Activated CD4-positive, alpha-beta T cell treated with anti-CD3 and anti-CD28 coated beads, Interleukin-2, amount 10 ng/mL, durations not matched to agents 7 days and 5 days (primary cell): ENCODE measurements at regions not wholly inside any gene's neighbourhood (a gene's known extent, or its start where the extent isn't known, plus 50 kb on each side); places are given as distances from the start of the nearest gene placed in this dataset.

Experiments used
- CTCF ChIA-PET: fragments of 350-600 bp; sonication (Branson Sonifier 250); formaldehyde crosslinking; loops from one replicate; lab custom pipeline; 2021; ENCODE audit warnings: antibody characterized with exemption; lab: Charles Lee
- POLR2A ChIA-PET: fragments of 350-600 bp; sonication (Branson Sonifier 250); formaldehyde crosslinking; loops from one replicate; lab custom pipeline; 2021; ENCODE audit warnings: antibody characterized with exemption; lab: Charles Lee
- DNase-seq: peaks from one replicate; pipeline ENCODE4 v3.0.0-alpha.2; 2020
- H3K27ac Mint-ChIP-seq: one replicate; pipeline ENCODE4 v1.8.0; 2021; ENCODE audit warnings: mild to moderate bottlenecking, moderate library complexity, mixed read lengths
- H3K27me3 Mint-ChIP-seq: one replicate; pipeline ENCODE4 v1.8.0; 2021; ENCODE audit warnings: mixed read lengths
- H3K36me3 Mint-ChIP-seq: one replicate; pipeline ENCODE4 v1.8.0; 2021; ENCODE audit warnings: low read depth, mixed read lengths
- H3K4me1 Mint-ChIP-seq: one replicate; pipeline ENCODE4 v1.8.0; 2021; ENCODE audit warnings: mixed read lengths
- H3K4me3 Mint-ChIP-seq: one replicate; pipeline ENCODE4 v1.8.0; 2021; ENCODE audit warnings: mild to moderate bottlenecking, moderate library complexity, mixed read lengths
- H3K9me3 Mint-ChIP-seq: one replicate; pipeline ENCODE4 v1.8.0; 2021; ENCODE audit warnings: mixed read lengths

GRCh38 chr2:219967247-219968245 is 340.1 kb downstream of the SLC4A3 start:
- Mint-ChIP-seq H3K4me1 (no peaks in the 10 kb centered on the region), H3K9me3 (no peaks in the 10 kb centered on the region), H3K4me3 (no peak overlapping the region), H3K27me3 (no peaks in the 10 kb centered on the region), H3K36me3 (no peaks in the 10 kb centered on the region), H3K27ac (no peak overlapping the region)
- no peak for DNase-seq
- POLR2A ChIA-PET = no interaction called here
- CTCF ChIA-PET = no interaction called here

GRCh38 chr2:219968685-219969345 is 341.4 kb downstream of the SLC4A3 start:
- H3K4me3 Mint-ChIP-seq = no peak overlapping the region
- CTCF ChIA-PET = no interaction called here
- no peaks in the 10 kb centered on the region for H3K9me3 Mint-ChIP-seq

GRCh38 chr2:219969508-219969907 is 342.1 kb downstream of the SLC4A3 start:
- no peaks in the 10 kb centered on the region for H3K4me1 Mint-ChIP-seq
- DNase-seq = no peak
- H3K27me3 Mint-ChIP-seq = no peaks in the 10 kb centered on the region
- H3K36me3 Mint-ChIP-seq = no peaks in the 10 kb centered on the region
- CTCF ChIA-PET = no interaction called here
- H3K9me3 Mint-ChIP-seq = no peaks in the 10 kb centered on the region
- POLR2A ChIA-PET = no interaction called here
- H3K4me3 Mint-ChIP-seq = no peak overlapping the region
- no peak overlapping the region for H3K27ac Mint-ChIP-seq

More at GRCh38 chr2:219968685-219969345, 341.4 kb downstream of the SLC4A3 start:
- Mint-ChIP-seq H3K27ac (no peak overlapping the region), H3K4me1 (no peaks in the 10 kb centered on the region), H3K27me3 (no peaks in the 10 kb centered on the region), H3K36me3 (no peaks in the 10 kb centered on the region)
- no peak for DNase-seq
- POLR2A ChIA-PET = no interaction called here

- POLR2A ChIA-PET = no interaction called here
- H3K27ac Mint-ChIP-seq = no peak overlapping the region
- no peak for DNase-seq
- H3K36me3 Mint-ChIP-seq = no peaks in the 10 kb centered on the region
- H3K9me3 Mint-ChIP-seq = no peaks in the 10 kb centered on the region
- no peaks in the 10 kb centered on the region for H3K4me1 Mint-ChIP-seq
- no peak overlapping the region for H3K4me3 Mint-ChIP-seq
- no peaks in the 10 kb centered on the region for H3K27me3 Mint-ChIP-seq
- CTCF ChIA-PET = no interaction called here
Measured at GRCh38 chr2:219973136-219973535, 345.7 kb downstream of the SLC4A3 start.

GRCh38 chr2:219976871-219977270 is 349.4 kb downstream of the SLC4A3 start:
- Mint-ChIP-seq H3K36me3 (no peaks in the 10 kb centered on the region), H3K4me3 (no peak overlapping the region), H3K4me1 (no peaks in the 10 kb centered on the region), H3K9me3 (no peaks in the 10 kb centered on the region), H3K27me3 (no peaks in the 10 kb centered on the region), H3K27ac (no peak overlapping the region)
- CTCF ChIA-PET = interaction anchor here (0.6 kb wide), 1 partner anchor 14 kb away, joined by 3 read pairs; no protein-coding TSS in a partner anchor
- POLR2A ChIA-PET = no interaction called here
- DNase-seq = no peak

GRCh38 chr2:219980638-219981037 is 353.2 kb downstream of the SLC4A3 start:
- Mint-ChIP-seq H3K27ac (no peak overlapping the region), H3K36me3 (no peaks in the 10 kb centered on the region), H3K4me1 (no peaks in the 10 kb centered on the region), H3K4me3 (no peak overlapping the region), H3K27me3 (no peaks in the 10 kb centered on the region), H3K9me3 (no peaks in the 10 kb centered on the region)
- POLR2A ChIA-PET = no interaction called here
- CTCF ChIA-PET = no interaction called here
- no peak for DNase-seq

- H3K4me1 Mint-ChIP-seq = no peaks in the 10 kb centered on the region
- no peak for DNase-seq
- H3K4me3 Mint-ChIP-seq = no peak overlapping the region
- H3K36me3 Mint-ChIP-seq = no peaks in the 10 kb centered on the region
- H3K27ac Mint-ChIP-seq = no peak overlapping the region
- H3K27me3 Mint-ChIP-seq = no peaks in the 10 kb centered on the region
- H3K9me3 Mint-ChIP-seq = no peaks in the 10 kb centered on the region
- ChIA-PET CTCF (no interaction called here), POLR2A (no interaction called here)
Measured at GRCh38 chr2:219983836-219984235, 356.4 kb downstream of the SLC4A3 start.

GRCh38 chr2:219985017-219985416 is 357.6 kb downstream of the SLC4A3 start:
- CTCF ChIA-PET = no interaction called here
- no peak overlapping the region for H3K27ac Mint-ChIP-seq
- no peak for DNase-seq
- H3K27me3 Mint-ChIP-seq = no peaks in the 10 kb centered on the region
- no peak overlapping the region for H3K4me3 Mint-ChIP-seq
- POLR2A ChIA-PET = no interaction called here
- H3K4me1 Mint-ChIP-seq = no peaks in the 10 kb centered on the region
- H3K36me3 Mint-ChIP-seq = no peaks in the 10 kb centered on the region
- H3K9me3 Mint-ChIP-seq = no peaks in the 10 kb centered on the region

GRCh38 chr2:219987830-219988229 is 360.4 kb downstream of the SLC4A3 start:
- POLR2A ChIA-PET = interaction anchor here (0.7 kb wide), 1 partner anchor 228 kb away, joined by 3 read pairs; no protein-coding TSS in a partner anchor
- Mint-ChIP-seq H3K9me3 (no peaks in the 10 kb centered on the region), H3K4me3 (no peak overlapping the region), H3K27ac (no peak overlapping the region), H3K27me3 (no peaks in the 10 kb centered on the region), H3K36me3 (no peaks in the 10 kb centered on the region), H3K4me1 (no peaks in the 10 kb centered on the region)
- CTCF ChIA-PET = no interaction called here
- DNase-seq = no peak

GRCh38 chr2:219989744-219990143 is 362.3 kb downstream of the SLC4A3 start:
- ChIA-PET CTCF (no interaction called here), POLR2A (no interaction called here)
- Mint-ChIP-seq H3K27me3 (no peaks in the 10 kb centered on the region), H3K4me1 (no peaks in the 10 kb centered on the region), H3K4me3 (no peak overlapping the region), H3K27ac (no peak overlapping the region), H3K36me3 (no peaks in the 10 kb centered on the region), H3K9me3 (no peaks in the 10 kb centered on the region)
- DNase-seq = no peak

GRCh38 chr2:219991116-219991515 is 363.7 kb downstream of the SLC4A3 start:
- Mint-ChIP-seq H3K27ac (no peak overlapping the region), H3K36me3 (no peaks in the 10 kb centered on the region), H3K27me3 (no peaks in the 10 kb centered on the region), H3K4me3 (no peak overlapping the region), H3K4me1 (no peaks in the 10 kb centered on the region), H3K9me3 (no peaks in the 10 kb centered on the region)
- no peak for DNase-seq
- POLR2A ChIA-PET = no interaction called here
- CTCF ChIA-PET = no interaction called here

GRCh38 chr2:219995399-219995798 is 368.0 kb downstream of the SLC4A3 start:
- no peak for DNase-seq
- Mint-ChIP-seq H3K4me1 (no peaks in the 10 kb centered on the region), H3K27ac (no peak overlapping the region), H3K36me3 (no peaks in the 10 kb centered on the region), H3K27me3 (no peaks in the 10 kb centered on the region), H3K4me3 (no peak overlapping the region), H3K9me3 (no peaks in the 10 kb centered on the region)
- ChIA-PET CTCF (no interaction called here), POLR2A (no interaction called here)

GRCh38 chr2:219995991-219996765 is 368.7 kb downstream of the SLC4A3 start:
- H3K4me1 Mint-ChIP-seq = no peaks in the 10 kb centered on the region
- CTCF ChIA-PET = no interaction called here
- H3K27me3 Mint-ChIP-seq = no peaks in the 10 kb centered on the region
- no peaks in the 10 kb centered on the region for H3K36me3 Mint-ChIP-seq
- no peak overlapping the region for H3K27ac Mint-ChIP-seq
- POLR2A ChIA-PET = no interaction called here
- H3K4me3 Mint-ChIP-seq = no peak overlapping the region
- no peaks in the 10 kb centered on the region for H3K9me3 Mint-ChIP-seq
- DNase-seq = no peak
